GM19324 (cell line): ENCODE measurements at regions not wholly inside any gene's neighbourhood (a gene's known extent, or its start where the extent isn't known, plus 50 kb on each side); places are given as distances from the start of the nearest gene placed in this dataset.

Experiments used
- ATAC-seq: cut with Tn5 transposase; IDR thresholded peaks from one replicate; pipeline ENCODE4 v1.9.1; 2021; ENCODE audit warnings: mild to moderate bottlenecking, moderate library complexity; ENCODE audit not compliant: unreplicated experiment, low FRiP score

DNA sequence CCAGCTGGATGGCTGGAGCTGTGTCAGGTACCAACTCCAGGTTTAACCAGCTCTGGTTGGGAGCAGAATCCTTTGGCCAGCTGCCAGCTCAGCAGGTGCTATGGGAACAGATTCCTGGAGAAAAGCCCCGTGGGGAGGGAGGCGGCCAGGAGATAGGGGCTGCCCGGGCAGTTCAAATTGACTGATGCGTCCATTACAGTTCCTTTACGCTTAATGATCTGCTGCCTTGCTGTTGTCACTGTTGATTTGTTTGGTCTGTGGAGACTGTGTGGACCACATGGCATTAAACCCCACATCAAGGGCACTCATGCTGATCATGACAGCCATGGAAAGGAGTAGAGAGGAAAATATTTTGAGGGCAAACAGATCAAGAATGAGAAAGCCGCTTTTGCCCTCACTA, 200.0 kb downstream of the TSN start:
- ATAC-seq, result no peak

DNA sequence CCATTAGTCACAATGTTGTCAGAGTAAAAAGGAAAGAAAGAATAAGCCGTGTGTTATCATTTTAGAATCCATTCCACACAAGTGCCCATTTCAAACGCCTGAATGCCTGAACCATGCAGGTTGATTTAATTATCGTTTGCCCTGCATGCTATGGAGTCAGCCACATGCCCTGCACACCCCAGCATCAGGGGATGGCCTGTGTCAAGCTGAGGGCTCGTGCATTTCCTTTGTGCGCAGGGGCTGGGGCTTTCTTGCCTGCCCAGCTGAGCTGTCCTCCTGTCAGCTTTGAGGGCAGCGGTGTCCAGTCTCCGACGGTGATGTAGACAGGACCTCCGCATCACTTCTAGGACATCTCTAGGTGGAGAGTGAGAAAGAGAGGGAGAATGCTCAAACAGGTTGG, 200.4 kb downstream of the TSN start:
- ATAC-seq, result no peak

DNA sequence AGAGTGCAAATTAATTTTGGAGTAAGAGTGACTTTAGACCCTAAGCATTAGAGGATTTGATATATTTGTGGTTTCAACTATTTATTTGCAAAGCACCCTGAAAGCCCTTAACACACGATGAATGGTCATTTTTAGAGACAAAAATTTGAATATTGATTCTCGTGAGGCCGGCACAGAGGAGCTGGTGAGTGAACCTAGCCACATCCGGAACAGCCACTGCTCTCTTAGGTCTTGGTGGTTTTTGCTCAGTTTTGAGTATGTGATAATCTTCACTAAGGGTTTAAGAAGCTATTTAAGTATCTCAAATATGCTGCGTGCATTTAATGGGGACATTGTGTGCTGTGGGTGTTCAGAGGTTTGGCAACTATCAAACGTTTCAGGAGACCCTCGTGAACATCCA, 204.8 kb downstream of the TSN start:
- peak; percentile 72 for ATAC-seq

DNA sequence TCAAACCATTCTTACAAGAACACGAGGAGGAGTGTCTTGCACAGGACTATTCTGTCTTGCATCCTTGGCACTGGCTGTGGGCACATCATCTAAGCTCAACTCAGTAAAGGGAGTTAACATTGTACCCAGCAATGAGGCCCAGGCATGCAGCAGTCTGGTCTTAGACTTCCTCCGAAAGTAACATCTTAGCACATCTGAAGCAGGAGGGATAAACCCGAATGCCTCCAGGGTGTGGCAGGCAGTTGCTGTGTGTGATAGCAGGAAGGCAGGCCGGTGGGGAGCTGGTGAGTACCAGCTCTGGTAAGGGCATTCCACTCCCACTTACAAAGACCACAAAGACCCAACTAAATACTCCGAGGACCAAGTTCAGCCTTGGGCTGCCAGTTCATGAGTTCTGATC, 206.3 kb downstream of the TSN start:
- no peak for ATAC-seq

DNA sequence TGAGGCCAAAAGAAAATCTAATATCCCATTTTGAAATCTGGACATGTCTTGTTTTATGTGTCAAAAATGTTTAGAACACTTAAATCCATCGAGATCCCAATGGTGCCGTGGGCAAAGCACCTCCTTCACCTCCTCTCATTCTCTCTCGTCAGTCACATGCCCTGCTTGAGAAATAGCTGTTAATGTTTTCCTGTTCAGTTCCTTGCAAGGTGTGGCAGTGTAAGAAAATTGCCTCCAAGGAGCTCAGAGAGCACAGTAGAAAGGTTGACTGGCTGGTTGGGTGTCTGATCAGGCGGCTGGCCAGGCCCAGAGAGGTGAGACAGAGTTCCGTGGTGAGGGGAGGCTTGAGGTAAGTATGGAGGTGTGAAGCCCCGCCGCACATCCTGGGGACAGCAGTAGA, 210.2 kb downstream of the TSN start:
- ATAC-seq, result no peak

DNA sequence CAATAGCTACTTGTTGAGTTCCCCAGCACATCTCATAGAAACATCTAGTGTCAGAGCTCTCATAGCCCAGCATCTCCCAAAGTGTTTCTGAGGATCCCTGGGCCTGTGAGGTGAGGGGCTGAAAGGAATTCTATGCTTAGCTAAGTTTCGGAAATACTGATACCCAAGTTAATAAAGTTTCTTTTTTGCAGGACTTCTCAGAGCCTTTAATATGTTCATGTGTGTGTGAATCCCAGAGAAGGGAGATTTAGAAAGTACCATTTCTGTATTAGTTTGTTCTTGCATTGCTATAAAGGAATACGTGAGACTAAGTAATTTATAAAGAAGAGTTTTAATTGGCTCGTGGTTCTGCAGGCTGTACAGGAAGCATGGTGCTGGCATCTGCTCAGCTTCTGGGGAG, 211.2 kb downstream of the TSN start:
- ATAC-seq, result no peak

DNA sequence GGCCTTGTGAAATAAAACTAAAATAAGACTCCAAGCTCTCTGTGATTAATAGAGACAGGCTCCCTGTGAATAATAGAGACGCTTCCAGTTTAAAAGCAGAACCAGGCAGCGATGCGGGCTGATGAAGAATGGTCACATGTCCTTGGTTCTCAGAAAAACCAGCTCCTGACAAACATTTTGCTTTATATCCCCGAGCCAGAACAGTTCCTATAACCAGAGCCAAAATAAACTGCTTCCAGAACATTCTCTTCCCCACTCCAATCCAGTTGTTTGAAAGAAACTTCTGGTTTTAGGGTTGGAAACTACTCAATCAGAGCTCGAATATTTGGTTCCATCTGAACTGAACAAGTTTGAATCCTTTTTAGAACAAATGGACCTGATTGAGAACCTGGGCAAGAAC, 213.7 kb downstream of the TSN start:
- no peak for ATAC-seq

DNA sequence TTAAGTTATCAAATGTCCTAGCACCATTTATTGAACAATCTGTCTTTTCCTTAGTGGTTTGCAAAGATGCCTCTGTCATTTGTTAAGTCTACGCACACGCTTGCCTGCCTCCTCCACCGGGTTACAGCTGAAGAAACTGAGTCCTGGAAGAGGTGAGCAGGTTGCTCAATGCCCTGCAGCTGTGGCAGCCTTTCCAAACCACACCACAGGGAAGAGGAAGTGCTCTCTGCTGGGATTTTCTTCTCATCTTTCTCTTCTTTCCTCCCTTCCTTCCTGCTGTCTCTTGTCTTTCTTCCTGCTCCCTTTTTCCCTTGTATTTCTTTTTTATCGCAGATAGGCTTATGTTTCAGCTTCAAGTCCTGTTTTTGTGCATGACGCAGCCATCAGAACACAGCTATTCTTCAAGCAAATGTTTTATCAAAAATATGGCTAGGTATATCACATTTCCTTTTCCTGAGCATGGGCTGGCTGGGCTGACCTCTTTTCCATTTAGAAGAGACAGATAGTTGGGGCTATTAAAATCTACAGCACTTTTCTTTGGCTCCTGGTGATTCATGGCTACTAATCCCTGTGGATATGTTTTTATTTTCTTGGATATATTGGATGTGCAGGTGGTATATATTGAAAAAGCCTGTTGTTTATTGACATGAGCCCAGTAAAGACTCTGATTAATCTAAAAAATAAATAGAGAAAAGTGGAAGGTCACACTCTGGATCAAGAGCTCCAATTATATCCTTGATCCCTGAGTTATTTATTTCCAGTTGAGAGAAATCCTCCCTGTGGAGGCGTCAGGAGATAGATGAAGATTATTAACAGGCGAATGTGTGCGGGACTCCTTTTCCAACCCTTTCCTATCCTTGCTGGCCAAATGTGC, 214.6 kb downstream of the TSN start:
- no peak for ATAC-seq

DNA sequence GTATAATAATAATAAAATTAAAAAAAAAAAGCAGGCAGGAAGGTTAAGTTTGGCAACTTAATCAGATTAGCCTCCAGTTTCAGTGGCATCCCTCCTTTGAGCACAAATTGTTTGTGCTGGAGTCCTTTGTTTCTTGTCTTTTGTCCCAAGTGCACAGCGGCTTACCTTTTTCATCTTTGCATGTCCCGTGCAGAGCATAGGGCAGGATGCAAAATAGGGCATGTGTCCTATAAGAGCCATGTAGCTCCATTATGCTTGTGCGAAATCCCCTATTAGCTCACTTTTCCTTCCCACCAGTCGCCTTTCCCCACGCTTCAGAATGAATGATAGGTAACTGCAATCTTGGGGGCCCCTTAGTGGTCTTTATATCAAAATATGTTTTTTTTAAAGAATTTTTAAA, 216.8 kb downstream of the TSN start:
- ATAC-seq, result no peak

DNA sequence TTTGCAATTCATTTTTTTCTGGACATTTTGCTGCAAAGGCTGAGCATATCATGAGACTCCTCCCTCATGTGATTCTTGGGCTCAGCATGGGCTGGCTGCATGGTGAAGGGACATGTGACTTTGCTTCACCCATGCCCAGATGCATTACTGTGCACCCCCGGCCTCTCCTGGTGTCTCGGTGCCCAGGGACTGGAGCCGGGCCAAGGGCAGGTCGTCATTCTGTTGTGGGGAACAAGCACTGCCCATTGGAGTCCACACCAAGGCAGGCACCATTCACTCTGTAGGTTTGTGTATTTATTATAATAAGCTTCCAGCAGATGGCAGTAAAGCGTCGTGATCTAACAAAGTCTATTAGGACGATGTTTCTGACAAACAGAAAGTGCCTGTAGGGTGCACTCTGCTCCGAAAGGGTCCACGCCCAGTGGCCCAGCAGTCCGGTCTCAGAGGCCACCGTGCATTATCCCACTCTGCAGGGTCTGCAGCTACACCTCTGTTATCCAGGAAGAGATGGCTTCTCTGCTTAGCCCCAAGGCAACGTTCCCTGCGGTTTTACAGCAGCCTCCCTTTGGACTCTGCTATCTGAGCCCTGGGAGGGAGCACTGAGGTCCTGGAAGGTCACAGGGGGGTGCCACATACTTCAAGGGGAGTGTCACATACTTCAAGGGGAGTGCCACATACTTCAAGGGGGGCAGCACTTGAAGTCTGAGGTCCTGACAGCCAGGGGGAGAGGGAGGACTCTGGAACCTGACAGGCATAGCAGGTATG, 219.6 kb downstream of the TSN start:
- ATAC-seq, result peak; percentile 94

DNA sequence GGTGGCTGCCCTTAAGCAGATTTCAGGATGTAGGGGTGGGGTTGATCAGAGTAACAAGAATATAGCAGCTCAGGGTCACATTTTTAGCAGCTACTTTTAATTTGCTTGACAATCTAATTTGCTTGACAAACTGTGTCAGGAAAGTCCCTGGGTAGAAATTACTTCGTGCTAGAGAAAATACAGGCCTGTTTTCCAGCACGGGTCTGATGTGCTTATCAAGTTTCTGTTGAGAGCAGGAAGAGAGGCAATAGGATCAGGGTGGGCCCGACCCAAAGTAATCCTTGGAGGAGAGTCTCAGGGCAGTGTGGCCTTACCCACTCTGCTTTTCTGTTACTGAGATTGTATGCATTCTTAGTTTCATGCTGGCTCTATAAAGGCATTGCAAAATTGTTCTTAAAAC, 221.5 kb downstream of the TSN start:
- ATAC-seq, result no peak

DNA sequence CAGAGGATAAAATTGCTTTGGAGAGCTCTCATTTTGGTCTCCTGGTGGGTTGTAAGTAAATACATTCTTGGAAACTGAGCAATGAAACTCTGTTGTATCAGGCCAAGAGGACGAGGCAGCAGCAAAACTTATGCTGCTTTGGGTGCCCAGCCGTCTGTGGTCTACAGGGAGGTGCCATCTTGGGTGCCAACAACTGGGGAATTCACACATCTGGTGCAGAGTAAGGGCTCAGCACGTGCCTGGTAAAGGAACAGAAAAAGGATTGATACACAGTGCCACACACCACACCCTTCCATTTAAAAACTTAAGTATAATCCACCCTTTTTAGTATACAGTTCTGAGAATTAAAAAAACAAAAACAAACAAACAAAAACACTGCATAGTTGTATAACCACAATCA, 221.9 kb downstream of the TSN start:
- no peak for ATAC-seq

DNA sequence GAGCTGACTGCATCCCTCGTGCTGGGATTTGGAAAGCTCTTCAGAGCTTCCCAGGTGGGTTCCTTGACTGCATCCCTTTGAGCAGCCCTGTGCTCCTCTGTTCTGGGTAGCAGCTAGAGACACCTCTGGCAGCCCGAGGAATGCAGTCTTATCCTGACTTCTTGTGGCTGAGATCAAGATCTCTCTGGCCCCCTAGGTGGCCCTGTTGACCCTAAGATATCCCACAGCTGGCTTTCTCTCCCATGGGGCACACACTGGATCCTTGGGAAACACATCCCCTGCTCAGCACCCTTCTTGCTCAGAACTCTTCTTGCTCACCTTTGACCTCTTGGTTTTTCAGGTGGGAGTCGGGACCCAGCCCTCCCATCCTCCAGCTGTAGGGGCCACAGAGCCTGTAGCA, 237.2 kb downstream of the TSN start:
- ATAC-seq, result no peak

DNA sequence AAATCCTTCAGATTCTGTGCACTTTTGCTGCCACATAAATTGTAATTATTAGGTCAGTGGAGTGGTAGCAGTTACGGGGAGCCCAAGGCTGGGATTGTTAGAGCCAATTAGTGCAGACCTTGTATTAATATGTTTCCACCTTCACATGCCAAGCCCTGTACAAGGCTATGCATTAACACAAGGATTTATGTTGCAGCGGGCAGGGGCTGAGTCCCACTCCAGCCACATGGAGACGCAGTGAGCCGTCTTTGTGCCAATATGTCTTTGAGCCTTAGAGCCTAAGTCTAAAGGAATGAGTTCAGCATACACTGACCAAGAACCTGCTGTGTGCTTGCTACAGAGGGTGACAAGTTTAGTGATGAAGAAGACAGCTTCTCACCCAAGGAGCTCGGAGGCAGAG, 238.2 kb downstream of the TSN start:
- ATAC-seq, result no peak

DNA sequence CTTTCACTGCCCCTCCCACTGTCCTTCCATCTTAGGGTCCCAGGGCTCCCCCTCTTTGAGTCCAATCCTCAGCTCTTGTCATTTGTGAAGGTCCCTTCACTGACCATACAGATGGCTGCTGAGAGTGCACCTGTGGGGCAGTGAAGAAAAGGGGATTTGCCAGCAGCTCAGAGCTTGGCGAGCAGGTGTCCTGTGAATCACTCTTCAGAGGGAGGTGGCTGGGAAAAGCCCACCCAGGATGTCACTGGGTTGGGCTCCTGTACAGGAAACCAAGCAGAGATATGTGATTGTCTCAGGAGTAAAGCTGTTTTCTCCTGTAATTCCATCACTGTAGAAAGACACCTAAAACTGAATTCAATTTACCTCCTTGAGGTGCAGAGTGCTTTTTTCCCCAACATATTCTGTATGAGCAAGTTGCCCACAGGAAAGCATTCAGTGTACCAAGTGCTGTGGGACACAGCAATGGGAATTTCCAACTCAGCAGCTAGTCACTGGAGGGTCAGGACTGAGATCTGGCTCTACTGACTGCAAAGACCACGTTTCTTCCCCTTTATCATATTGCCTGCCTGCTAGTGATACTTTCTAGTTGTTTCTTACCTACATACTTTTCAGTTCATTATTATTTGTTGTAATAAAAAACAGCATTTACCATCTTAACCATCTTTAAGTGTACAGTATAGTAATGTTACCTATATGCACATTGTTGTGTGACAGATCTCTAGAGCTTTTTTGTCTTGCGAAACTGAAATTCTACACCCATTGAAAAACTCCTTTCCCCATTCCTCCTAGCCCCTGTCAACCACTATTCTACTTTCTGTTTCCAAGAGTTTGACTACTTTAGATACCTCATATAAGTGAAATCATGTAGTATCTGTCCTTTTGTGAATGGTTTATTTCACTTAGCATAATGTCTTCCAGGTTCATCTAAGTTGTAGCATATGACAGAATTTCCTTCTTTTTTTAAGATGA, 239.1 kb downstream of the TSN start:
- ATAC-seq, result peak; percentile 42

DNA sequence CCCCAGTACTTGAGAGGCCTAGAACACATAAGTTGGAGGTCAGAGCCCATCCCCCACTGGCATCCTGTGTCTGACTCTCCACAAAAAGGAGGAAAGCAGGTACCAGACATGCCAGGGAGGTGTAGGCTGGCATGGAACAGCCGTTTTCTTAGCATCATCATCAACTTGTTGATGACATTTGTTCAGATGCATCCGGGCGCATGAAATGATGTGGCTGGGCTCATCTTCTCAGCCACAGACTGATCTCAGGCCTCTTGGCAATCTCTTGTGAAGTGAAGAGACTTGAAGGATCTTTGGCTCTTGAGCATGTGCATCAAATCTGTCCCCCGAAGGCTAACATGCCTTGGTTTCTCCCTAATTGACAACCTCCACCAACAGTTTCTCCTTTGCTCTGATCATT, 243.3 kb downstream of the TSN start:
- ATAC-seq, result no peak

DNA sequence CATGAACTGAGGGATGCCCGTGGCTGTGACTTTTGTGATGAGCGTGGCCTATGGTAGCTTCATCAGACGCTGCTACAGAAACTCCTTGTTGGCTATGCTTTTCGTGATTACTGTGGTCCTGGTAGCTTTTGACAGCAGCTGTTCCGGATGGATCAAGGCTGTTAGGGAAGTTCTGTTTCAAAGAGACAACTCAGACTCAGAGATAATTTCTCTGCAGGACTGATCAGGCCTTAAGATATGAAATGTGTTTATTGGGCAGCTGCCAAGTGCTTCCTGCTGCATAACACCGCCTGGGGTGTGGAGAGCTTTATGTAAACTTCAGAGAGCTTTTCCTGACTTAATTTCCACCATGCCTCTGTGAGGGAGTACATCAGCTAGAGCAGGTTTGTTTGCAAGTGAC, 243.8 kb downstream of the TSN start:
- no peak for ATAC-seq

DNA sequence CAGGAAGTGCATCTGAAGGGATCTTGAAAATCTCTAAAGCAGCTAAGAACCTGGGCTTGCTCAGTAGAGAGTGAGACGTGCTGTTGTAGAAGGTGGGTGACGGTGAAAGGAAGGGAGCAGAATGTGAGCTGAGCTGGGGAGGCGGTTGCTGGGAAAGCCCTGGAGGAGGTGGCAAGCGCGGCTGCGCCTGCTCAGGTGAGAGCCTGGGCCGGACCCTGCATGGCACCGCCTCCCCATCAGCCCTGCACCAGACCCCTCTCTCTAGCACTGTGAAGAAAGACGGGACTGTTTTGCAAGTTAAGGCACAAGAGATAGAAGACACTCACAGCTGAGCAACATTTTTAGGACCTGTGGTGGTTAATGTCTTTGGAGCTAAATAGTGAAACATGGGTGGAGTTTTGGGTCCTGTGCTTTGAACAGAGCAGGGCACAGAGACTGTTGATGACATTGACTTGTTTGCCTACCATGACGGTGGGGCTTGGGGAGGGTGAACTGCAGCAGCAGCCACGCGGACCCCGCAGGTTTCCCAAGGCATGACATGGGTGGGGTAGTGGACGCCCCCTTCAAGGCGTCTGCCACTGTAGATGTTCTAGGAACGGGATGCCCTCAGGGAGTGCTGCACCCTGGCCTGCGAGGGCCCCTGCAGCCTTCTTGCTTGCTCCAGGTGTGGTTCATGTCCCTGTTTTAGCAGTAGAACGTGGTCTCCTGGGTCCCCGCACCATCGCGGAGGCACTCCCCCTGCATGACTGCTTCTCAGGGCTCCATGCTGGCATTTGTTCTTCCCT, 245.3 kb downstream of the TSN start:
- no peak for ATAC-seq

DNA sequence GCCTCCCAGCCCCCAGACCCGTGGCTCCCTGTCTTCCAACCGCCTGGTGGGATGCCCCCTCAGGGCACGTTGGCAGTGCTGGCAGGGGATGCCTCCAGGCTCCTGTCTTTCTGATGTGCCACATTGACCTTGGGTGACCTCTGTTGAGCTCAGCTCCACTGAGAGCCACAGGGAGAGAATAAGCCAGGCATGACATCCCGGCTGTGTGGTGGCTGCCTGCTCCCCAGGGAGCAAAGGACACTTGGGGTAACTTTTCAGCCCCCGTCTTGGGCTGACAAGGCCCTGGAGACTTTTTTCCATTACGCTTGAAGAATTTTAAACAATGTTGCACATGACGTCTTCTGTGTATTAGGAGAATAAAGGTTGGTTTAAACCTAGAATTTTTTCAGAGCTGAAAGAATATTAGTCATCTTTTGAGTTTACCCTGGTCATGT, 246.0 kb downstream of the TSN start:
- ATAC-seq, result no peak
